BJ (cell line): ENCODE measurements at regions not wholly inside any gene's neighbourhood (a gene's known extent, or its start where the extent isn't known, plus 50 kb on each side); places are given as distances from the start of the nearest gene placed in this dataset.
"Not testable (repeated sequence)": the region's sequence is repeated elsewhere in the genome, so short reads cannot be mapped to it uniquely, and the experiment has no call there.

ENCODE experiments used
- CTCF ChIA-PET: fragments of 350-600 bp; formaldehyde crosslinking; extraction: SDS; loops from one replicate; lab custom pipeline; 2021; ENCODE audit warnings: antibody characterized with exemption, inconsistent platforms; lab: Yijun Ruan, JAX
- POLR2A ChIA-PET: fragments of 300-600 bp; sonication (Branson Sonifier 250); formaldehyde crosslinking; extraction: SDS; loops from one replicate; lab custom pipeline; 2021; ENCODE audit warnings: antibody characterized with exemption; lab: Charles Lee
- DNase-seq: peaks from one replicate; pipeline ENCODE4 v3.0.0-alpha.2; 2011; ENCODE audit warnings: low read depth
- H3K27me3 ChIP-seq: 2 replicates; pipeline ENCODE4 v1.6.0; 2011; ENCODE audit warnings: low read length; ENCODE audit not compliant: control insufficient read depth, insufficient read depth
- H3K36me3 ChIP-seq: 2 replicates; pipeline ENCODE4 v1.5.1; 2011; ENCODE audit warnings: low read length; ENCODE audit not compliant: control insufficient read depth, insufficient read depth
- H3K4me3 ChIP-seq: 2 replicates; pipeline ENCODE4 v1.5.1; 2011; ENCODE audit warnings: low read depth, mild to moderate bottlenecking, control low read depth, low read length
- CTCF ChIP-seq: IDR thresholded peaks from 2 replicates; pipeline ENCODE4 v1.5.1; 2011; ENCODE audit warnings: low read depth, mild to moderate bottlenecking, control low read depth, inconsistent platforms, low read length, moderate library complexity; ENCODE audit not compliant: insufficient read depth

GRCh38 chr13:109401307-109401706 is 385.1 kb downstream of the IRS2 start:
- POLR2A ChIA-PET: no interaction called here
- no peaks in the 10 kb centered on the region for H3K27me3 ChIP-seq

GRCh38 chr13:109400624-109401257 is 385.6 kb downstream of the IRS2 start:
- H3K4me3 ChIP-seq: no peak overlapping the region
- CTCF ChIA-PET: no interaction called here
- no peak for DNase-seq
- no peaks in the 10 kb centered on the region for H3K36me3 ChIP-seq
- H3K27me3 ChIP-seq: no peaks in the 10 kb centered on the region
- TF ChIP-seq CTCF: no peak
- POLR2A ChIA-PET: no interaction called here

More at GRCh38 chr13:109401307-109401706, 385.1 kb downstream of the IRS2 start:
- no peak for DNase-seq
- Histone ChIP-seq H3K4me3 (no peak overlapping the region), H3K36me3 (no peaks in the 10 kb centered on the region)
- CTCF ChIA-PET: no interaction called here
- TF ChIP-seq CTCF: no peak

GRCh38 chr13:109400209-109400608 is 386.2 kb downstream of the IRS2 start:
- CTCF ChIA-PET: no interaction called here
- TF ChIP-seq CTCF: no peak
- Histone ChIP-seq H3K27me3 (no peaks in the 10 kb centered on the region), H3K36me3 (no peaks in the 10 kb centered on the region), H3K4me3 (no peak overlapping the region)
- POLR2A ChIA-PET: no interaction called here
- no peak for DNase-seq

- H3K36me3 ChIP-seq, CTCF ChIA-PET, POLR2A ChIA-PET, H3K27me3 ChIP-seq, H3K4me3 ChIP-seq, DNase-seq: not testable (repeated sequence)
These were observed 388.3 kb downstream of the IRS2 start for GRCh38 chr13:109398071-109398470.

- no peak for TF ChIP-seq CTCF
- no peaks in the 10 kb centered on the region for H3K36me3 ChIP-seq
- POLR2A ChIA-PET: no interaction called here
- CTCF ChIA-PET: no interaction called here
- DNase-seq: no peak
- H3K4me3 ChIP-seq: no peak overlapping the region
- no peaks in the 10 kb centered on the region for H3K27me3 ChIP-seq
These were observed 389.1 kb downstream of the IRS2 start for GRCh38 chr13:109397285-109397684.

- POLR2A ChIA-PET: no interaction called here
- DNase-seq: no peak
- CTCF ChIA-PET: no interaction called here
These were observed 390.1 kb downstream of the IRS2 start for GRCh38 chr13:109396266-109396665.

More at GRCh38 chr13:109396266-109396665, 390.1 kb downstream of the IRS2 start:
- TF ChIP-seq CTCF: no peak
- Histone ChIP-seq H3K36me3 (no peaks in the 10 kb centered on the region), H3K27me3 (no peaks in the 10 kb centered on the region), H3K4me3 (no peak overlapping the region)
